IPS-NIHi7 (cell line): ENCODE measurements at regions not wholly inside any gene's neighbourhood (a gene's known extent, or its start where the extent isn't known, plus 50 kb on each side); places are given as distances from the start of the nearest gene placed in this dataset.

Source experiments
- DNase-seq: peaks from one replicate; pipeline ENCODE4 v3.0.0; 2012; ENCODE audit warnings: mixed read lengths; ENCODE audit errors: extremely low spot score

DNA sequence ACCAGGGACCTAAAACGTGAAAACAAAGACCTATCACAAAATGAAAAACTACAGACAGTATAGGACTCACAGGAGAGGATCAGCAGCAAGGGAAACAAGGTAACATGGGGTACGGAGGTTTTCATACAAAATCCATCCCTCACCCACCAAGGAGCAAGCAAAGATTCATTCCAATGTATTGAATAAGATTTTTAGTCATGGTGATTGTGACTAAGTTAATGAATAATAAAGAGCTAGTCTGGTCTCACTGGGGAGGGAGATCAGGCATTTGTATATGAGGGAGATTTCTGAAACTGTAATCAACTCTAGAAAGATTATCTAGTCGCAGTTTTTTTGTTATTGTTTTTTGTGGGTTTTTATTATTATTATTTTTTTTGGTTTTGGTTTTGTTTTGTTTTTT is 336.5 kb upstream of the MMADHC start:
- DNase-seq, result no peak

DNA sequence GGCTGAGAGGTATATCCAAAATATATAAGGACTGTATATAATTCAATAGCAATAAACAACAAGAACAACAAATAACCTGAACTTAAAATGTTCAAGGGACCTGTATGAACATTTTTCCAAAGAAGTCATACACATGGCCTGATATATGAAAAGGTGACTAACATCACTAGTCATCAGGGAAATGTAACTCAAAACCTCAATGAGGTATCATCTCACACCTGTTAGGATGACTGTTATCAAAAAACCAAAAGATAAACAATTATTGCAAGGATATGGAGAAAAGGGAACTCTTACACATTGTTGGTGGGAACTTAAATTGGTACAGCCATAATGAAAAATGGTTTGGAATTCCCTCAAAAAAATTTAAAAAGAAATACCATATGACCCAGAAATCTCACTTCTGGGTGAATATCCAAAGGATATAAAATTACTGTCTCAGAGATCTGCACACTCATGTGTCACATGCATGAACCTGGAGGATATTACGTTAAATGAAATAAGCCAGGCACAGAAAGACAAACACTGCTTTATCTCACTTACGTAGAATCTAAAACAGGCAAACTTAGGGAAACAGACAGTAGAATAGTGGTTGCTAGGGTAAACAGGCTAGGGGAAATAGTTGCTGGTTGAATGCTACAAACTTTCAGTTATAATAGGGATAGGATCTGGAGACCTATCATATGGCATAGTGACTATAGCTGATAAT is 334.5 kb upstream of the MMADHC start:
- DNase-seq, result no peak

DNA sequence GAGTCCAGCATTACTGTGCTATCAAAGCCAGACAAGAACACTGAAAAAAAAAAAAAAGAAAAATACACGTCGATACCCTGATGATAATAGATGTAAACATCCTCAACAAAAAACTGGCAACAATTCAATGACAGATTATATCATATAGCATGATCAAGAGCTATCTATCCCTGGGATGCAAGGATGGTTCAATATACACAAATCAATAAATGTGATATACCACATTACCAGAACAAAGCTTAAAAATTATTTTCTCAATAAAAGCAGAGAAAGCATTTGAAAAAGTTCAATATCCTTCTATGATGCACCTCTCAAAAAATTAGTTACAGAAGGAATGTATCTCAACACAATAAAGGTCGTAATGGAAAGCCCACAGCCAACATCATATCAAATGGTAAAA is 332.8 kb upstream of the MMADHC start:
- no peak for DNase-seq

DNA sequence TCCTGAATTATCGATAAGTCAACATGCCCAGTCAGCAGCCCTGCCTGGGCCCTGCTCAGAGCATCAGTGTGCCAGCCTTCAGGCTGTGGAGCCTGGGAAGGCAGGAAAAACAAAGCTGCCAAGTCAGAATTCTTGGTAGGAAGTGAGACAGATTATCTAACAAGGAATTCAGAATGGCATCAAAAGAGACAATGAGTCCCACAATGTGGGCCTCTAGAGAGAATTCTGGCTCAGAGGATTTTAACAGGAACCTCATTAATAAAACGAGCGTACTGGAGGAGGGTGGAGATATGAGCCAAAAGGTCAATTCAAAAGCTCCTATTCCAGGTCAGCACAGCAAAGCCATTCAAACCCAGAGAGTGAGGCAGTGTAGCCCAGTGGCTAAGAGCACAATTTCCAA is 327.6 kb upstream of the MMADHC start:
- no peak for DNase-seq

DNA sequence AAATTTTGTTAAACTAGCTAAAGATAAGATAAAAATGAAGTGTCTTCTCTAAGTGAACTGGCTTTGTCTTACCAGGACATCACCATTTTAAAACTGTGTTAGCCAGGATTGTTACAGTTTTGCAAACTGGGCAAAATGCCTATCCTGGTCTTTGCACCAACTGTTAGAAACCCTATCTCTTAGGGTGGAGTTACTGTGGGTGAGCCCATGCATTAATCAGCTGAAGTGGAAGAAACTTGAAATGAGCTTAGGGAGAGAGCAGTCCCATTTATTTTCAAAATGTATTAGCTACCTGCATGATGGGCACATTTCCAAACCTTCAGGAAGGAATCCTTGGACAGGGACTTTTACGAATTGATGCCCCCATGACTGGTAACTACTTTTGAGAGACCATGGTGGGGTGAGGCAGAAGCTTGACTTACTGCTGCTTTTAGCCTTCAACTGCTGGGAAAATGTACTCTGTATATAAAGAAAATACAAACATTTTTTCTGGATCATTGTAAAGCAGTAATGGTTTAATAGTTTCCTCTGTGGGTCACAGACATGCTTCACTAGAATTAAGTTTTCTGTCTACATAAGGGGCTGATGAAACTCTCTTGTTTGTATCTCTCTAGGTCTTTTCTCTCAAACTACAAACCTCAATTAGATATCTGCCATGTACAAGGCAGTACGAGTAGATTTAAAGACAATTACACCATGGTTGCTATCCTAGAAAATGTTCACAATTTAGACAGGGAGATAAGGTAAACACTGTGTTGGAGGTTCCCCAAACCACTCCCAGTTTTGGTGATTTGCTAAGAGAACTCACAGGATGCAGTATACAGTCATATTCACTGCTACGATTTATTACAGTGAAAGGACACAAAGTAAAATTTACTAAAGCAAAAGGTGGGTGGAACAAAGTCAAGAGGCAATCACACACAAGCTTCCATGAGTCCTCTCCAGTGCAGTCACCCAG is 321.4 kb upstream of the MMADHC start:
- no peak for DNase-seq

DNA sequence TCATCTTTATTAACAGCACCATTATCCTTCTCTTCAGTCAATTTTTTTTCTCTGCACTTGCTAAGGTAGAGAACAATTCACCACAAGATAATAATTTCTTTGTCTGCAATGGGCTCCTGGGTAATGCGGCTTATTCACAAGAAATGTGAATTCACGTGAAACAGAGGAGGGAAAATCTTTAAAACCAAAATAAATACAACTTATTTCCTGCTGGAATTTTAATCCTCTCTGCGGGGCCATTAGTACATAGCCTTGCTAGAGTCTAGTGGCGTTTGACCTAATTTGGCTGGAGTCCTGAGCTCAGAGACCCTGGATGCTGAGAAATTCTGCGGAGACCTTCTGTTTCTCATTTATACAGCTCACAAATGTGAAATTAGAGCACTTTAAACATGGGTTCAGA is 319.3 kb upstream of the MMADHC start:
- no peak for DNase-seq

DNA sequence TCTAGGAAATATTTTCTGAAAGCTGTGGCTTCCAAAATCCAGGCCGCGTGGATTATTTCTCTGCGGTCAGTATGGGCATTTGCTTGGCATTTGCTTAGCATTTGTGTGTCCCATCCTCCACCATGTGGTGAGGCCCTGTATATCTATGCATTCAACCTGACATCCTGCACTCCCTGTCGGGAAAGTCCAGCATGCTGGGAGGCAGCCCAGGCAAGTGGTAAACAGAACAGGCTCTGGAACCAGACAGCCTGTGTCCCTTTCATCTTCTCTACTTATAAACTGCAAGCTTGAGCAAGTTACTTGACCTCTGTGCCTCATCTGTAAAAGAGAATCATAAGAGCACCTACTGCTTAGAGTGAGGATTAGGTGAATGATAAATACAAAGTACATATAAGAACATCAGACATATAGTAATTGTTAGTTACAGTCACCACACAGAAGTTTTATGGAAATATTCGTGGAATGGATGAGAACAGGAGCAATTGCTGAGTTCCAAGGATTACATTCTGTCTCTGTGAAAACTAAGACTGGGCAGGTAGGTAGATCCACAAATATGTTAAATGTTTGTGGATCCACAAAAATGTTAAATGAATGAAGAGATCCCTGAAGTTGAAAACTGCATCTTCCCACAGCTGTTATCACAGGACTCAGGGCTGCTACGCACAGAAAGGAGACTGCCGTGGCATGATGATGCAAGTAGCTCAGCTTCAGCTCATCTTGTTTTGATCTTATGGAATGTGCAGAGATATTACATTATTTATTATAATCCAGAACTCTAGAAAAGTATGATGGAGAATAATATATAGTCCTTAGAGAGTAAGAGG is 317.0 kb upstream of the MMADHC start:
- no peak for DNase-seq

DNA sequence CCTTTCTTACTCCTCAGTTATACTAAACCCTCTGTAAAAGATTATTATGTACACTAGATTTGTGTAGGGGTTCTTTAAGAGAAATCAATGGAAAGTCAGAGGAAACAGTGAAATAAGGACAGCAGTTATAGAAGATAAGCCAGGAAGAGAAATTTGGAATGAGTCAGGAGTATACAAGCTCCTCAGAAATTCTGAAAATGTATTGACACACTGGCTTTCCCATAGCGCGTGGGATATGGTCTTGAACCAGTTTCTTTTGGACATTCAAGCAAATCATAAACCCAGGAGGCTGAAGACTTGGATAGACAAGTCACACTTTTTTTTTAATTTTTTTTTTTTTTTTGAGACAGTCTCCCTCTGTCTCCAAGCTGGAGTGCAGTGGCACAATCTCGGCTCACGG is 316.1 kb upstream of the MMADHC start:
- no peak for DNase-seq

DNA sequence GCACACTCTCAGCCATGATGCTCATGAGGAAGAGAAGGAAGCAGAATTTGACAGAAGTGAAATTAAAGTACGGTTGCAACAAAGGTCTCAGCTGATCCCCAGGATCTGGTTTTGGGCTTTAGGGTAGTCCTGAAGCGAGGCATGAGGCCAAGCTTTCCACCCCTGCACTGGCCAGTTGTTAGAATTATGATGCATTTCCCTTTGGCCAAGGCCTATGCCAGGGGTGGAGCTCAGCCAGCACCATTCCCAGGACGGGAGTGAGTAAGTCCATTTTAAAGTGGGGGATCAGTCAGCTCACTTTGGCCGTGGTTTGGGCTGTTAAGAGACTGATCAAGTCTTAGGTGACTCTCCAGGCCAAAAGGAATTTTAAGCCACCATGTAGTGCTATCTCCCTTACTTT is 314.5 kb upstream of the MMADHC start:
- DNase-seq, result no peak

DNA sequence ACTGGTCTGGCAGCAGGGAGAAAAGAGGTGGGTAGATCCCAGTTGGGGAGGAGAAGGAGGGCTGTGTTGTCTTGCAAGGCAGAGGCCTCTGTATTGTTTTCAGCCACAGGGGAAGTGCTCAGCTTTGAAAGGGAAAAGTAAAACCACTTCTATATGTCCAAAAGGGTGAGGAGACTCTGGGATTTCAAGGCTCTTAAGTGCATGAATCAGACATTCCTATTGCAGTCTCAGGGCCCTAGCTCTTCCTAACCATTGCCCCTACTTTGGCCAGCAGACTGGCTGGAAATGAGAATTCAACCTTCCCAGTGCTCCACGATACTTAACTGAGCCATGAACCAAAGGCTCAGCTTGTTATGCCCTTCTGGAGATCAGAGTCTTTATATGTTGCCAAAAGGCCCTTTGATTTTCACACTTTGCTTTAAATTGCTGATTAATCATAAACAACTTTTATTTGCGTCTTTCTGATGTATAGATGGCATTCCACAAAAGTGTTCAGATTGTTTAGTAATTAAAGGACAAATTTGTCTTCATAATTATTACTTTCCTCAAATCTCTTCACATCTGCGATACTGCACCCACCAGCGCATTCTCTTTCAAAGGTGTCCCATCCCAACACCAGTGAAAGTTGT is 313.8 kb upstream of the MMADHC start:
- DNase-seq, result no peak

DNA sequence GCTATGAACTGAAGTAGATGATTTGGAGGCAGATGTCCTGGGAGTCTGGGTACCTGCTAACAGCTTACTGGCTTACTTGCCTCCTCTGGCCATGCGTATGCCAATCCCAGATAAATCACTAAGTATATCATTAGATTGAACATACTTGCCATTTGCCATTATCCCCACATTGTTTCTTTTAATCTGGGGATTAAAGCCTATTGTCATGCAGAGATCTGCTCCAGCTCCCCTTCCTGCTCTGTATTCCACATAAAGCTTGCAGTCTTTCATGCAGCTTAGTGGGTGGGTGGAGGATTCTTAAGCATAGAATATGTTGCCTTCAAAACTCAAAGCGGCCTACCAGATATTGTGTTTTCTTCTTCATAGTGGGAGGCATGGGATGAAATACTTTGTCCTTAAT is 311.8 kb upstream of the MMADHC start:
- no peak for DNase-seq

DNA sequence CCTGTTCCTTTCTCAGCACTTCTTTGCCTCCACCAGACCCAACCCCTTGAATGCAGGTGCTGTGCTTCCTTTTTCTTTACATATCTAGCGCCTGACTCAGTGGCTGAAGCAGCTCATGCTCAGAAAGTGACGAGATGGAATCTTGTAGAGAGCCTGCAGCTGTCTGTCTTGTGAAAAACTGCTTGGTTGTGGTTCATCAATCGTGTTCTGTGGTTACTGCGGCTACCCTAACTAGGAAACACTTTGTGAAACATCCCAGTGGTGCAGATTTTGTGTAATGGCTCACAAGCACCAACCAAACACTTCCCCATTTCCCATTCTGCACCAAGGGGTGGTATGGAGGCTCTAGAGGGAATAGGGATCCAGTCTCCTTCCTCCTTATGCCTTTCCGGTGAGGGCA is 307.2 kb upstream of the MMADHC start:
- no peak for DNase-seq

DNA sequence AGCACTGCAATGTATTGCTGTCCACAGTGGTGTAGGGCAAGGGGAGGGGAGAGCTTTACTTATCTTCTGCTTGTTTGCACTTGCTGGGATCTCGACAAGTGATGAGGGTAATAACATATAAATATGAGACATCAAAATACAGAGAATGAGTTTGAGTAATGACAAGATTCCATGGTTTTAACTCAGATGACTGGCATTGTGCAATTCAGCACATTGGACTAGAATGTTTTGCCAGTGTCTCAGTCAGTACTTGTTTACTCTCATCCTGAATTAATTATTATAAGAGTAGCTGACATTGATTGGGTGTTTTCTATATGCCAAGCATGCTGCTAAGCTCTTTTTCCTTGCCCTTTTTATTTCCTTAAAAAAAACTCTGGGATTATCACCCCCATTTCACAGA is 306.7 kb upstream of the MMADHC start:
- no peak for DNase-seq

DNA sequence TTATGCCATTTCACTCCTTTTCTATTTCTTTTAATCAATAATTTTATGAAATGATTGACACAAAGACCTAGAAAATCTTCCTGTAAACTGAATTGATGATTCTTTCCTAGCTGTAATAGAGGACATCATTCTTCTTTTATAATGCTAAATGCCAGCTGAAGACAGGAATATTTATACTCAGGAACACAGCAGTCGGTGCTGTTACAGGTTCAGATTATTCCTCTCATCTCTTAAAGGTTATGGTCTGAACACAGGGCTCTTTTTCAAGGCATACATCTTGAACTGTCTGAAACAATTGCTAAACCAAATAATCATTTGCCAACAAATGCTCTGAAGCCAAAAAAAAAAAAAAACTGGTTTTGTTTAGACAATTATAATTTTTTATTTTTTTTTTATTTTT is 305.0 kb upstream of the MMADHC start:
- no peak for DNase-seq

DNA sequence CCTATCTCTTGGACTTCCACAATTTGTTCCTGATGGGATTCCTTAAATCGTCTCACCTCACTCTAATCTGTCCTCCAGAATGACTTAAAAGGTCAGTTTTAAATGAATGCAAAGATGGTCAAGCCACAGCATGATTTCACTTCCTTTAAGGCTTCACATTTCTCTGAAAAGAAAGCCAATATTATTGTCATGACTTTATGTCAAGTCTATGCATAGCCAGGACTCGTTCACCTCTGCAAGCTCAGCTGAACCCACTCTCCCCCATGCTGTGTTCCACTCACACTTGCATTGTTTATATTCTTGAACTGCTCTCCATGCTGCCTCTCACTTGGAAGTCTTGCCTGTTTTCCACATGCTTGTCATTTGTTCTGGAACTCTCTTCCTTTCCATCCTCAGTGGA is 298.4 kb upstream of the MMADHC start:
- no peak for DNase-seq

DNA sequence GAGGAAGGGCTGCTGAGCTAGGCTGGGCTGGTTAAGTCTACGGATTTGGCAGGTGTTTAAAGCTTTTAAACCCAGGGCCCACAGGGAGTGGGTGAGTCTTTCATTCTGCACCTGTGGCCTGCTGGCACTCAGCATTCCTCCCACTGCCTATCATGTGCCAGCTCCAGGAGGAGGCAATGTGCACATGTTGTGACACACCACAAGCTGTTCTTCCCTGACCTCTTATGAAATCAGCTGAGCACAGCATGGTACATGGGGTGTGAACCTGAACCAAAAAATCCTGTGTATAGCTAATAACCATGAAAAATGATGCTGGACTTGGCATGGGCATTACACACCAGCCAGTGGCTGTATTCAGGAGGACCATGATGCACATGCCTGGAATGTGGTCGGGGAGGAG is 297.9 kb upstream of the MMADHC start:
- DNase-seq, result no peak

DNA sequence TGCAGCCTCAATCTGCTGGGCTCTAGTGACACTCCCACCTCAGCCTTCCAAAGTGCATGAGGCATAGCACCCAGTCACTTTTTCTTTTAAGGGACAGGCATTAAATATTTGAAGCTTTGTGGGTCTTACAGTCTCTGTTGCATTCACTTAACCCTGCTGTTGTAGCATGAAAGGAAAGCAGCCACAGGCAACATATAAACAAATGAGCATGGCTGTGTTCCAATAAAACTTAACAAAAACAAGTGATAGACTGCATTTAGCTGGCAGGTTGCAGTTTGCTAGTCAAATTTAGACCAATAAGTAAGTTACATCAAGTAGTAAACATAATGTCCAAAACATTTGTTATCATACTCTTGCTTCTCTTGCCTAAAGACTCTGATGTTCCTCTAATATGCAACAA is 297.3 kb upstream of the MMADHC start:
- no peak for DNase-seq

DNA sequence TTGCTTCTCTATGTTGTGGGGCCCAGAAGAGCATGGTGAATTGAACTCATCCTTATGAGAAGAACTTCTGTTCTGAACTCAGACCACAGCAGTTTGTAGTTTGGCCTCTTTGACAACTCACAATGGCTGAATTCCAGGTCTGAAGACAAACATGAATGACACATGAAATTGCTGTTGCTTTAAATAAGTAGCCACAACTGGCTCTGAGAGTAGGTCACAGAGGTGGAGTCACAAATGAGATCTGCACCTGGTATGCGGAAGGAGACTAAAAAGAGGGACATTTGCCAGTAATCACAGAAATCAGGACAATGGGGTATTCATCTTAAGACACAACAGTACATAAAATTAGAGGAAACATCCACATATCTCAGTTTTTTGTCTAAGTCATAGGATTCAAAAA is 290.3 kb upstream of the MMADHC start:
- DNase-seq, result no peak

DNA sequence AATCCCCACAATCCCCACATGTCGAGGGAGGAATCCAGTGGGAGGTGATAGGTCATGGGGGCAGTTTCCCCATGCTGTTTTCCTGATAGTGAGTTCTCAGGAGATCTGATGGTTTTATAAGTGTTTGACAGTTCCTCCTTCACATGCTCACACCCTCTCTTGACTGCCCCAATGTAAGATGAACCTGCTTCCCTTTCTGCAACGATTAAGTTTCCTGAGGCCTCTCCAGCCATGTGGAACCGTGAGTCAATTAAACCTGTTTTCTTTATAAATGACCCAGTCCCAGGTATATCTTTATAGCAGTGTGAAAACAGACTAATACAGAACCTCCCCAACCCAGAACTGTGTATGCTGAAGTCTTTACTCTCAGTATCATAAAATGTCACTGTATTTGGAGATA is 289.5 kb upstream of the MMADHC start:
- DNase-seq, result no peak

DNA sequence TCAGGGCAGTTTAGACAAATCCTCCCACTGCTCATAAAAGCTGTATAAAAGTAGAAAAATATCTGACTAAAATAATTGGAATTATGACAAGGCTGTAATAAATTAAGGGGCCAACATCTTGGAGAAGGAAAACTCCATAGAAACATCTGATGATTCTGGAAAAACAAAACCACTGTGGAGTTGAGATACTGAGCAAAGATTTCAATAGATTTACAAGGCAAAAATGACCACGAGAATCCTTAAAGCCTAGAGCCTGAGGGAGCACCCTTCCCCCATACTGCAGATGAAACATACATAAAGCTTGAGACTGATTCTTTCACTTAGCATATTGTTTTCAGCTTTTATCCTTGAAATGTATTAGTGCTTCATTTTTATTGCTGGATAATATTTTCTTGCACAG is 286.4 kb upstream of the MMADHC start:
- no peak for DNase-seq

DNA sequence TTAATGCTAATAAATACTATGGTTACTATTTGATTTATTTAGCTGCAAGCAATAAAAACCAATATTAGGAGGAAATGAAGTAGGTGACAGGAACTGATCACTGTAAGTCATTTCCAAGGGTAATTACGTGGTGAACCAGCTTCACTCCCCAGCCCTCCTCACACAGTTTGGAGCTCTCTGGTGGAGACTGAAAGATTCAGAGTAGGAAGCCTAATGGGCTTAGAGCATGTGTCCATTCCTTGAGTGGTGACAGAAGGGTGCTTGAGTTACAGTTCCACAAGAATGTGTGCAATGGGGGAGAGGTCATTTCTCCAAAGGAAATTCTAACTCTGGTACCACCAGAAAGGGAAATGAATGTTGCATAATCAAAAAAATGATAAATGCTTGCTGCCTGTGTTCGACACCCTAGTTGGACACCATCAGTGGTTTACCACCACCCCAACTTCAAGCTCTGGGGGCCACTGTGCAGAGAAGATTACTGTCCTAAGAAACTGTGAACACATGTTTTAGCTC is 285.1 kb upstream of the MMADHC start:
- DNase-seq, result no peak

DNA sequence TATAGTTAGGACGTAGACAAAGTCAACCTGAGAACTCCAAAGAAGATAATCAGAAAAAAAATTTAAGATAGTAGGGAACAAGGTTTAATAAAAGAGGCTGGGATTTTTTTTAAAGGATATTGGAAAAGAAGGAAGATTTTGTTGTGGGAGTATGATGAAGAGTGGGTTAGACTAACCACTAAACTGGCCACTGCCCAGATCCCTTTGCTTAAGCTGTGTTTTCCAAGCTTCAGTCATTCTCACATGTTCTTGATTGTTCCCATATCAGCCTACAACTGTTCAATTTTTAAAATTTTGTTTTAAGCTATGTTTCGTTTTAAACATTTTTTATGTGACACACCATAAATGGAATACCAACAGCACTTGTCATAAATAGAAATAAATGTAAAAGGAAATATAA is 284.5 kb upstream of the MMADHC start:
- DNase-seq, result no peak
